ENCODE measurements at regions not wholly inside any gene's neighbourhood (a gene's known extent, or its start where the extent isn't known, plus 50 kb on each side); places are given as distances from the start of the nearest gene placed in this dataset.
"Not testable (repeated sequence)": the region's sequence is repeated elsewhere in the genome, so short reads cannot be mapped to it uniquely, and the experiment has no call there.

- CTCF ChIA-PET: no interaction called here
- POLR2A ChIA-PET: no interaction called here
These were observed 332.8 kb downstream of the SH2D1A start for GRCh38 chrX:124679199-124679598.

- POLR2A ChIA-PET: no interaction called here
- CTCF ChIA-PET: no interaction called here
These were observed 333.9 kb downstream of the SH2D1A start for GRCh38 chrX:124680287-124680686.

GRCh38 chrX:124690495-124690894 lies 344.1 kb downstream of the SH2D1A start:
- CTCF ChIA-PET: no interaction called here
- POLR2A ChIA-PET: no interaction called here

GRCh38 chrX:124699876-124700275 lies 353.5 kb downstream of the SH2D1A start:
- ChIA-PET CTCF (no interaction called here), POLR2A (no interaction called here)

- CTCF ChIA-PET: no interaction called here
- POLR2A ChIA-PET: no interaction called here
These were observed 371.2 kb downstream of the SH2D1A start for GRCh38 chrX:124717537-124717936.

- ChIA-PET POLR2A (no interaction called here), CTCF (interaction anchor here (0.6 kb wide), 1 partner anchor 941 kb away, joined by 3 read pairs; no protein-coding TSS in a partner anchor)
These were observed 372.7 kb downstream of the SH2D1A start for GRCh38 chrX:124719060-124719459.

GRCh38 chrX:124720532-124720931 lies 374.2 kb downstream of the SH2D1A start:
- ChIA-PET POLR2A (no interaction called here), CTCF (no interaction called here)

GRCh38 chrX:124725502-124725901 lies 379.1 kb downstream of the SH2D1A start:
- ChIA-PET CTCF (no interaction called here), POLR2A (no interaction called here)

- POLR2A ChIA-PET: no interaction called here
- CTCF ChIA-PET: no interaction called here
These were observed 379.9 kb downstream of the SH2D1A start for GRCh38 chrX:124726292-124726691.

- ChIA-PET POLR2A (no interaction called here), CTCF (no interaction called here)
These were observed 380.5 kb downstream of the SH2D1A start for GRCh38 chrX:124726881-124727280.

GRCh38 chrX:124736553-124737270 lies 390.3 kb downstream of the SH2D1A start:
- ChIA-PET CTCF (interaction anchor here (0.6 kb wide), 1 partner anchor 340 kb away, joined by 3 read pairs; no protein-coding TSS in a partner anchor), POLR2A (no interaction called here)

- ChIA-PET POLR2A (no interaction called here), CTCF (no interaction called here)
These were observed 391.4 kb downstream of the SH2D1A start for GRCh38 chrX:124737771-124738170.

GRCh38 chrX:124747295-124747694 lies 400.9 kb downstream of the SH2D1A start:
- POLR2A ChIA-PET: no interaction called here
- CTCF ChIA-PET: no interaction called here

GRCh38 chrX:124764354-124764753 lies 418.0 kb downstream of the SH2D1A start:
- CTCF ChIA-PET: no interaction called here
- POLR2A ChIA-PET: no interaction called here

GRCh38 chrX:124769166-124769565 lies 422.8 kb downstream of the SH2D1A start:
- POLR2A ChIA-PET: no interaction called here
- CTCF ChIA-PET: no interaction called here

- POLR2A ChIA-PET: no interaction called here
- CTCF ChIA-PET: no interaction called here
These were observed 424.9 kb downstream of the SH2D1A start for GRCh38 chrX:124771292-124771691.

- POLR2A ChIA-PET, CTCF ChIA-PET: not testable (repeated sequence)
These were observed 441.9 kb downstream of the SH2D1A start for GRCh38 chrX:124788253-124788652.

GRCh38 chrX:124789874-124790273 lies 443.5 kb downstream of the SH2D1A start:
- POLR2A ChIA-PET, CTCF ChIA-PET: not testable (repeated sequence)

- ChIA-PET POLR2A (no interaction called here), CTCF (no interaction called here)
These were observed 445.2 kb downstream of the SH2D1A start for GRCh38 chrX:124791492-124792095.

- ChIA-PET CTCF (no interaction called here), POLR2A (no interaction called here)
These were observed 450.6 kb downstream of the SH2D1A start for GRCh38 chrX:124796989-124797388.

GRCh38 chrX:124804962-124805361 lies 458.6 kb downstream of the SH2D1A start:
- POLR2A ChIA-PET: no interaction called here
- CTCF ChIA-PET: no interaction called here

GRCh38 chrX:124805486-124805885 lies 459.1 kb downstream of the SH2D1A start:
- POLR2A ChIA-PET: no interaction called here
- CTCF ChIA-PET: no interaction called here

Data from activated CD8-positive, alpha-beta memory T cell treated with anti-CD3 and anti-CD28 coated beads for 36 hours (primary cell).